ENCODE measurements at regions not wholly inside any gene's neighbourhood (a gene's known extent, or its start where the extent isn't known, plus 50 kb on each side); places are given as distances from the start of the nearest gene placed in this dataset.

DNA sequence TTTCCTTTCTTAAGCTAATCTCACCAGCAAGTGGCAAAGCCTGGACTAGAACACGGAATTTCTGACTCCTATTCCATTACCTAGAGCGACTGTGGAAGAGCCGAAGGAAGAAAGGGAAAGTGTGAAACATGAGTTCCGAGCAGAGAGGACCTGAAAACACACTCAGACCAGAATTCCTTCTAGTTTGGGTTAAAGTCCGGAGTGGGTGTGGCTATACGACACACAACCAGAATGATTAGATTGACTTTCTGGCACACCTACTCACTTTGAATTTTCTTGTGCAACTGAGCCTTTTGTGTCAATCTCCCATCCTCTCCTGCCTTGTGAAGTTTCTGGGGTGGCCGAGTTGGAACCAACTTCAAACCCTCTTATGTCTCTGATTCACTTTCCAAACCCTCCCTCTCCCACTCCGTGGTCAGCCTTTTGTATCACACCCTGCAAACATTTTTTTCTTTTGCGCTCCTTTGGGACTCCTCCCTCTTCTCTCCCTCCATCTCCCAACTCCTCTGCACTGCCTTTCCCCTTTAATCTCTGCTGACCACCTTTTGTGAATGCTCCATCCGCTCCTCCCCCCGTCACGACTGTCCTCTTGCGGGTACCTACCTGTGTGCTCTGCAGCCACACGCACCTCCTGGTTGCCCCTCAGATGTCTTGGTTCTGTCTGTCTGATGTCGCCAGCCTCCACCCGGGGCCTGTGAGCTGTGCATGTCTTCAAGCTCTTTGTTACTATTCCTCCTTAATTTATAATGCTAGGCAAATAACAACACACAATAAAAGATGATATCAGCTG is 86.3 kb upstream of the BLID start:
- Histone ChIP-seq H3K4me2 (ENCODE audit: low read depth, low read length, poor library complexity, severe bottlenecking) (no peak overlapping the region), H3F3A (ENCODE audit: low read depth) (no peaks in the 10 kb centered on the region)

DNA sequence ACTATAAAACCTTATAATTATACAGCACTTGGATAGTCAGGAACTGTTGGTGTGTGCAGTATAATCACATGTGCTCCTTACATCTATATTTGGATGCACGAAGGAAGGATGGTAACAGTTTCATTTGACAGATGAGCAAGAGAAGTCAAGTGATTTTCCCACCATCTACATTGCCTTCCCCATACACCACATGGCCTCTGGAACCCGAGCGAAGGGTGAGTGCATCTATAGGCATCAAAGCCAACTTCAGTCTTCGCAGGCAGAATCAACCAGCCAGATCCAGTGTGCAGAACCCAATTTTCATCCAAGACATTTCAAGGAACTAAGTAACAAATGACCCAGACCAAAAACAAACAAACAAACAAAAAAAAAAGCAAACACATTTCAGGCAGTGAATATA is 85.1 kb upstream of the BLID start:
- no peaks in the 10 kb centered on the region for H3K36me3 ChIP-seq (ENCODE audit: insufficient read depth, low read length)
- H2AFZ ChIP-seq (ENCODE audit: low read length), result no peak overlapping the region
- TF ChIP-seq, protein P1, sequence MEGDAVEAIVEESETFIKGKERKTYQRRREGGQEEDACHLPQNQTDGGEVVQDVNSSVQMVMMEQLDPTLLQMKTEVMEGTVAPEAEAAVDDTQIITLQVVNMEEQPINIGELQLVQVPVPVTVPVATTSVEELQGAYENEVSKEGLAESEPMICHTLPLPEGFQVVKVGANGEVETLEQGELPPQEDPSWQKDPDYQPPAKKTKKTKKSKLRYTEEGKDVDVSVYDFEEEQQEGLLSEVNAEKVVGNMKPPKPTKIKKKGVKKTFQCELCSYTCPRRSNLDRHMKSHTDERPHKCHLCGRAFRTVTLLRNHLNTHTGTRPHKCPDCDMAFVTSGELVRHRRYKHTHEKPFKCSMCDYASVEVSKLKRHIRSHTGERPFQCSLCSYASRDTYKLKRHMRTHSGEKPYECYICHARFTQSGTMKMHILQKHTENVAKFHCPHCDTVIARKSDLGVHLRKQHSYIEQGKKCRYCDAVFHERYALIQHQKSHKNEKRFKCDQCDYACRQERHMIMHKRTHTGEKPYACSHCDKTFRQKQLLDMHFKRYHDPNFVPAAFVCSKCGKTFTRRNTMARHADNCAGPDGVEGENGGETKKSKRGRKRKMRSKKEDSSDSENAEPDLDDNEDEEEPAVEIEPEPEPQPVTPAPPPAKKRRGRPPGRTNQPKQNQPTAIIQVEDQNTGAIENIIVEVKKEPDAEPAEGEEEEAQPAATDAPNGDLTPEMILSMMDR (conservative IDR thresholded peaks at IDR 0.05; ENCODE audit: low read length), result no peak
- no peak for TF ChIP-seq EZH2phosphoT487 (IDR thresholded peaks at IDR 0.05; ENCODE audit: borderline replicate concordance)
- no peaks in the 10 kb centered on the region for H3K9me3 ChIP-seq (ENCODE audit: insufficient read depth, low read depth, low read length)
- H3K4me1 ChIP-seq (ENCODE audit: insufficient read depth, low read length, poor library complexity, severe bottlenecking), result no peaks in the 10 kb centered on the region
- no peaks in the 10 kb centered on the region for H4K20me1 ChIP-seq (ENCODE audit: insufficient read depth, low read length, poor library complexity, severe bottlenecking)
- H3K9me2 ChIP-seq (replicated peaks; ENCODE audit: low read depth, low read length), result no peaks in the 10 kb centered on the region
- no peaks in the 10 kb centered on the region for H3K27me3 ChIP-seq (ENCODE audit: insufficient read depth, low read length, poor library complexity, severe bottlenecking)
- no peak overlapping the region for H3K4me3 ChIP-seq (ENCODE audit: low read length, poor library complexity, severe bottlenecking)
- no peak overlapping the region for H3K9ac ChIP-seq (ENCODE audit: low read depth, low read length, poor library complexity, severe bottlenecking)
- no peaks in the 10 kb centered on the region for H3K79me2 ChIP-seq (ENCODE audit: insufficient read depth, low read length)
- H3K4me2 ChIP-seq (ENCODE audit: low read depth, low read length, poor library complexity, severe bottlenecking), result no peak overlapping the region
- no peaks in the 10 kb centered on the region for H3F3A ChIP-seq (ENCODE audit: low read depth)

More for the DNA sequence above, 86.3 kb upstream of the BLID start:
- Histone ChIP-seq H3K79me2 (ENCODE audit: insufficient read depth, low read length) (no peaks in the 10 kb centered on the region), H3K36me3 (ENCODE audit: insufficient read depth, low read length) (no peaks in the 10 kb centered on the region), H3K9me2 (replicated peaks; ENCODE audit: low read depth, low read length) (no peaks in the 10 kb centered on the region), H3K9me3 (ENCODE audit: insufficient read depth, low read depth, low read length) (no peaks in the 10 kb centered on the region), H4K20me1 (ENCODE audit: insufficient read depth, low read length, poor library complexity, severe bottlenecking) (no peaks in the 10 kb centered on the region), H3K4me1 (ENCODE audit: insufficient read depth, low read length, poor library complexity, severe bottlenecking) (no peaks in the 10 kb centered on the region), H3K9ac (ENCODE audit: low read depth, low read length, poor library complexity, severe bottlenecking) (no peak overlapping the region), H2AFZ (ENCODE audit: low read length) (0 out of 2 replicates have a peak overlapping the region, but pooled peaks have one; percentile 20), H3K4me3 (ENCODE audit: low read length, poor library complexity, severe bottlenecking) (no peak overlapping the region), H3K27me3 (ENCODE audit: insufficient read depth, low read length, poor library complexity, severe bottlenecking) (no peaks in the 10 kb centered on the region)
- TF ChIP-seq, protein P1 (conservative IDR thresholded peaks at IDR 0.05; ENCODE audit: low read length), result no peak
- no peak for TF ChIP-seq EZH2phosphoT487 (IDR thresholded peaks at IDR 0.05; ENCODE audit: borderline replicate concordance)

DNA sequence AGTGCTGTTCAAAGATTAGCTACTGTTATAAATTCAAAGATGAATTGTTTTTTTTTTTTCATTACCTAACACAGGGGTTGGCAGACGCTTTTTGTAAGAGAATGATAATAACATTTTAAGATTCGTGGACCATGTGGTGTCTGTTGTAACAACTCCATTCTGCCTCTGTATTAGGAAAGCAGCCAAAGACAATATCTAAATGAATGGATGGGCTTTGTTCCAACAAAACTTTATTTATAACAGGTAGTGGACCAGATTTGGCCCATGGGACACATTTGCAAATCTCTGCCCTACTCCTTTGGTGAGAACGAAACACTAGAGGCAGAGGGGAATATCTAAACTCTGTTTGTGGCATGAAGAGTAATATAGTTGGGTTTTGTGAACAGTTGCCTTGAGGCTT is 83.6 kb upstream of the BLID start:
- Histone ChIP-seq H3K36me3 (ENCODE audit: insufficient read depth, low read length) (no peaks in the 10 kb centered on the region), H3K9ac (ENCODE audit: low read depth, low read length, poor library complexity, severe bottlenecking) (no peak overlapping the region), H4K20me1 (ENCODE audit: insufficient read depth, low read length, poor library complexity, severe bottlenecking) (no peaks in the 10 kb centered on the region), H3K4me2 (ENCODE audit: low read depth, low read length, poor library complexity, severe bottlenecking) (no peak overlapping the region), H2AFZ (ENCODE audit: low read length) (no peak overlapping the region), H3K9me3 (ENCODE audit: insufficient read depth, low read depth, low read length) (no peaks in the 10 kb centered on the region), H3K4me3 (ENCODE audit: low read length, poor library complexity, severe bottlenecking) (no peak overlapping the region), H3K79me2 (ENCODE audit: insufficient read depth, low read length) (no peaks in the 10 kb centered on the region), H3K4me1 (ENCODE audit: insufficient read depth, low read length, poor library complexity, severe bottlenecking) (no peaks in the 10 kb centered on the region), H3F3A (ENCODE audit: low read depth) (no peaks in the 10 kb centered on the region), H3K9me2 (replicated peaks; ENCODE audit: low read depth, low read length) (no peaks in the 10 kb centered on the region), H3K27me3 (ENCODE audit: insufficient read depth, low read length, poor library complexity, severe bottlenecking) (no peaks in the 10 kb centered on the region)
- TF ChIP-seq EZH2phosphoT487 (IDR thresholded peaks at IDR 0.05; ENCODE audit: borderline replicate concordance), result no peak
- TF ChIP-seq, protein P1 (conservative IDR thresholded peaks at IDR 0.05; ENCODE audit: low read length), result no peak

All from Loucy (cell line).